Type B pancreatic cell (in vitro differentiated cells): ENCODE measurements at regions not wholly inside any gene's neighbourhood (a gene's known extent, or its start where the extent isn't known, plus 50 kb on each side); places are given as distances from the start of the nearest gene placed in this dataset.

Experiments
- DNase-seq: peaks from one replicate; pipeline ENCODE4 v3.0.0; 2021; ENCODE audit warnings: mixed read lengths; ENCODE audit not compliant: unreplicated experiment; ENCODE audit errors: extremely low spot score
- H3K27ac Mint-ChIP-seq: 2 replicates; pipeline ENCODE4 v1.8.0; 2021; ENCODE audit warnings: mild to moderate bottlenecking, mixed read lengths
- H3K27me3 Mint-ChIP-seq: 2 replicates; pipeline ENCODE4 v1.8.0; 2021; ENCODE audit warnings: mixed read lengths
- H3K36me3 Mint-ChIP-seq: 2 replicates; pipeline ENCODE4 v1.8.0; 2021; ENCODE audit warnings: mixed read lengths
- H3K4me1 Mint-ChIP-seq: one replicate; pipeline ENCODE4 v1.8.0; 2021; ENCODE audit warnings: mixed read lengths; ENCODE audit not compliant: unreplicated experiment
- H3K4me3 Mint-ChIP-seq: 2 replicates; pipeline ENCODE4 v1.8.0; 2021; ENCODE audit warnings: mild to moderate bottlenecking, mixed read lengths
- H3K9me3 Mint-ChIP-seq: 2 replicates; pipeline ENCODE4 v1.8.0; 2021; ENCODE audit warnings: mixed read lengths
- TF ChIP-seq, protein P1 (sequence below): fragments of 200-600 bp; sonication (generic); conservative IDR thresholded peaks from 2 replicates; pipeline ENCODE4 v1.5.0; 2021; ENCODE audit warnings: antibody characterized with exemption, mild to moderate bottlenecking

GRCh38 chr12:13573698-13574321 is 377.3 kb downstream of the EMP1 start:
- H3K4me3 Mint-ChIP-seq = no peak overlapping the region
- no peak for DNase-seq
- peaks cover 14% of the 10 kb centered on the region for H3K27me3 Mint-ChIP-seq
- TF ChIP-seq, protein P1, sequence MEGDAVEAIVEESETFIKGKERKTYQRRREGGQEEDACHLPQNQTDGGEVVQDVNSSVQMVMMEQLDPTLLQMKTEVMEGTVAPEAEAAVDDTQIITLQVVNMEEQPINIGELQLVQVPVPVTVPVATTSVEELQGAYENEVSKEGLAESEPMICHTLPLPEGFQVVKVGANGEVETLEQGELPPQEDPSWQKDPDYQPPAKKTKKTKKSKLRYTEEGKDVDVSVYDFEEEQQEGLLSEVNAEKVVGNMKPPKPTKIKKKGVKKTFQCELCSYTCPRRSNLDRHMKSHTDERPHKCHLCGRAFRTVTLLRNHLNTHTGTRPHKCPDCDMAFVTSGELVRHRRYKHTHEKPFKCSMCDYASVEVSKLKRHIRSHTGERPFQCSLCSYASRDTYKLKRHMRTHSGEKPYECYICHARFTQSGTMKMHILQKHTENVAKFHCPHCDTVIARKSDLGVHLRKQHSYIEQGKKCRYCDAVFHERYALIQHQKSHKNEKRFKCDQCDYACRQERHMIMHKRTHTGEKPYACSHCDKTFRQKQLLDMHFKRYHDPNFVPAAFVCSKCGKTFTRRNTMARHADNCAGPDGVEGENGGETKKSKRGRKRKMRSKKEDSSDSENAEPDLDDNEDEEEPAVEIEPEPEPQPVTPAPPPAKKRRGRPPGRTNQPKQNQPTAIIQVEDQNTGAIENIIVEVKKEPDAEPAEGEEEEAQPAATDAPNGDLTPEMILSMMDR = no peak
- no peaks in the 10 kb centered on the region for H3K36me3 Mint-ChIP-seq
- no peak overlapping the region for H3K27ac Mint-ChIP-seq
- peaks cover 8% of the 10 kb centered on the region for H3K4me1 Mint-ChIP-seq
- H3K9me3 Mint-ChIP-seq = no peaks in the 10 kb centered on the region

DNA sequence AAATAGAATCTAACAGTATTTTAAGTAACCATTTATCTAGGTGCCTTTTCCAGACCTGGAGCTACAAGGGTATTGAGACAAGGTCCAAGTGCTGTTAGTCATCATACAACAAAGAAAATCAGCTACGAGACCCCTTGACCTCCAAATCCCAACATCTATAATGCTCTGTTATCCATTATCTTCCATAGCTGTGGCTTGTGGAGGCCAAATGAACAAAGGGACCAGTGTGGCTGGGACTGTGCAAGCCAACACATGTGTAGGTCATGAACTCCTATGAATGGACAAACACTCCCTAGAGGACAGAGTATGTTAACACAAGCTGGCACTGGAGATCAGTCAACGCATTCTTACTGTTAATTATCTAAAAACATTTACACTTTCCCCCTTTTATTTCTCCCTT is 374.5 kb downstream of the EMP1 start:
- Mint-ChIP-seq H3K27ac (no peak overlapping the region), H3K27me3 (peaks cover 27% of the 10 kb centered on the region), H3K4me1 (peaks cover 8% of the 10 kb centered on the region), H3K4me3 (no peak overlapping the region), H3K36me3 (no peaks in the 10 kb centered on the region), H3K9me3 (no peaks in the 10 kb centered on the region)
- TF ChIP-seq, protein P1 = no peak
- no peak for DNase-seq

GRCh38 chr12:13570005-13570694 is 373.6 kb downstream of the EMP1 start:
- Mint-ChIP-seq H3K36me3 (no peaks in the 10 kb centered on the region), H3K27ac (no peak overlapping the region), H3K4me3 (no peak overlapping the region), H3K27me3 (peaks cover 35% of the 10 kb centered on the region), H3K4me1 (peaks cover 8% of the 10 kb centered on the region), H3K9me3 (no peaks in the 10 kb centered on the region)
- TF ChIP-seq, protein P1 = no peak
- no peak for DNase-seq

- Mint-ChIP-seq H3K9me3 (no peaks in the 10 kb centered on the region), H3K4me1 (peaks cover 8% of the 10 kb centered on the region), H3K27ac (no peak overlapping the region), H3K4me3 (no peak overlapping the region), H3K27me3 (peaks cover 46% of the 10 kb centered on the region), H3K36me3 (peaks cover 11% of the 10 kb centered on the region)
- TF ChIP-seq, protein P1 = no peak
- DNase-seq = no peak
Observed at GRCh38 chr12:13566292-13566691, 369.8 kb downstream of the EMP1 start.

GRCh38 chr12:13564266-13564810 is 367.8 kb downstream of the EMP1 start:
- DNase-seq = no peak
- Mint-ChIP-seq H3K4me1 (no peaks in the 10 kb centered on the region), H3K36me3 (peaks cover 11% of the 10 kb centered on the region), H3K4me3 (no peak overlapping the region), H3K27ac (no peak overlapping the region), H3K27me3 (peaks cover 51% of the 10 kb centered on the region), H3K9me3 (no peaks in the 10 kb centered on the region)
- TF ChIP-seq, protein P1 = no peak
